Astrocyte (in vitro differentiated cells and primary cell): ENCODE measurements at regions not wholly inside any gene's neighbourhood (a gene's known extent, or its start where the extent isn't known, plus 50 kb on each side); places are given as distances from the start of the nearest gene placed in this dataset.

Source experiments
- CTCF ChIP-seq: IDR thresholded peaks from 2 replicates; pipeline ENCODE4 v1.5.1; 2011; ENCODE audit warnings: low read depth, mild to moderate bottlenecking, inconsistent platforms, low read length, moderate library complexity; ENCODE audit not compliant: insufficient read depth
- EZH2 ChIP-seq: IDR thresholded peaks from 2 replicates; pipeline ENCODE4 v1.6.1; 2012; ENCODE audit warnings: mild to moderate bottlenecking, low read length, inconsistent platforms; ENCODE audit not compliant: insufficient read depth

DNA sequence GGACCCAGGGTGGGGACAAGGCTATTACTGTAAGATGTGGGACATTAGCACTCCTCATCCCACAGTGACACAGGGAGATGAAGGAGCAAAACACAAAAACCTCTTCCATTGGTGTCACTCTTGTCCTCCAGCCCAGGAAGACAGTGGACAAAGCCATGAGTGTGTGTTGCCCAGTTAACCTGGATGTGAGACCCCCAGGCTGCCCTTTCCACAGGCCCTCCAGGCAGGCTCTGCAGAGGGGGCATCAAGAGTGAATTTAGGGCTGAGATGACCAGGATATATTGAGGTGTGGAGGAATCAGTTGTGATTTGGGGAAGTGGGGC is 111.3 kb downstream of the GGTLC2 start:
- TF ChIP-seq CTCF (no peak), EZH2 (no peak)
